Esophagus squamous epithelium (tissue), 5 donors: ENCODE measurements at regions not wholly inside any gene's neighbourhood (a gene's known extent, or its start where the extent isn't known, plus 50 kb on each side); places are given as distances from the start of the nearest gene placed in this dataset.
"Not testable (repeated sequence)": the region's sequence is repeated elsewhere in the genome, so short reads cannot be mapped to it uniquely, and the experiment has no call there.

Experiments used
- DNase-seq: peaks from one replicate; lab custom pipeline; 2025; lab: John Stamatoyannopoulos, UW
- H3K27ac ChIP-seq, 4 donors: fragments of 200-600 bp; sonication (generic); one replicate each; pipeline ENCODE4 v1.5.1; 2016 to 2019; ENCODE audit warnings: mild to moderate bottlenecking in 1 of 4
- H3K27me3 ChIP-seq, 4 donors: fragments of 200-600 bp; sonication (generic); 1 replicate in 3 of 4; 2 replicates in 1 of 4; pipeline versions ENCODE4 v1.5.1 to v1.6.0; 2017 to 2021; ENCODE audit warnings: antibody characterized with exemption in 1 of 4
- H3K36me3 ChIP-seq, 3 donors: fragments of 200-600 bp; sonication (generic); one replicate each; pipeline ENCODE4 v1.5.1; 2016 to 2019
- H3K4me1 ChIP-seq, 3 donors: fragments of 200-600 bp; sonication (generic); one replicate each; pipeline ENCODE4 v1.5.1; 2017 to 2019
- H3K4me3 ChIP-seq, 4 donors: fragments of 200-600 bp; sonication (generic); 1 replicate in 3 of 4; 2 replicates in 1 of 4; pipeline ENCODE4 v1.5.1; 2016 to 2019; ENCODE audit warnings: mild to moderate bottlenecking in 2 of 4, moderate library complexity in 1 of 4
- H3K9me3 ChIP-seq, 3 donors: fragments of 200-600 bp; sonication (generic); one replicate each; pipeline ENCODE4 v1.5.1; 2016 to 2019
- POLR2A ChIP-seq, 4 donors: fragments of 450-650 bp; IDR thresholded peaks; one replicate each; pipeline ENCODE4 v1.6.1; 2017; ENCODE audit warnings: antibody characterized with exemption in 4 of 4, mild to moderate bottlenecking in 4 of 4, moderate library complexity in 3 of 4
- WGBS, 2 donors: methylation state at CpG; one replicate each; pipeline ENCODE4 v1.1.5; 2018; 5-methylcytosine and 5-hydroxymethylcytosine counted together
- intact Hi-C: fragments of 100-400 bp; cut with DNase I; formaldehyde crosslinking; loops from one replicate; pipeline ENCODE4 v1.15.0; 2022
- donor health status: DM: yes; HTN: yes; CAD: no.

GRCh38 chr17:30731210-30732132 is 93.0 kb downstream of the CRLF3 start:
- H3K27me3 ChIP-seq, H3K9me3 ChIP-seq, DNase-seq, intact Hi-C loops: not testable (repeated sequence)
- H3K4me3 ChIP-seq, result peak overlapping the region; percentile 56 to 86 (median 81)
- H3K27ac ChIP-seq, result peak overlapping the region; percentile 84 to 95 (median 93)
- WGBS, 2 donors, result 0 to 2% methylated on average over 4 to 22 of the region's 87 CpGs
- H3K4me1 ChIP-seq, result peaks cover 8 to 37% (median 9%) of the 10 kb centered on the region in 3 donors
- TF ChIP-seq POLR2A (IDR thresholded peaks at IDR 0.05), result peak in 3 of 4 donors; percentile 36 to 90 (median 65)
- peaks cover 0 to 10% (median 0%) of the 10 kb centered on the region in 3 donors for H3K36me3 ChIP-seq

- intact Hi-C loops, H3K36me3 ChIP-seq, H3K27me3 ChIP-seq, H3K9me3 ChIP-seq, DNase-seq: not testable (repeated sequence)
- Histone ChIP-seq H3K27ac (peak overlapping the region in 3 of 4 donors; percentile 79 to 94 (median 84)), H3K4me3 (peak overlapping the region; percentile 56 to 86 (median 81)), H3K4me1 (peaks cover 8 to 37% (median 9%) of the 10 kb centered on the region in 3 donors)
- 33 to 36% methylated on average over 8 to 17 of the region's 17 CpGs for WGBS, 2 donors
Measured at GRCh38 chr17:30730837-30731209, 93.7 kb downstream of the CRLF3 start.

- DNase-seq, H3K27me3 ChIP-seq, H3K9me3 ChIP-seq, H3K36me3 ChIP-seq, H3K4me3 ChIP-seq, intact Hi-C loops: not testable (repeated sequence)
- Histone ChIP-seq H3K27ac (peak overlapping the region in 3 of 4 donors; percentile 79 to 94 (median 84)), H3K4me1 (peaks cover 8 to 34% (median 9%) of the 10 kb centered on the region in 3 donors)
- WGBS, 2 donors, result 94 to 96% methylated on average over 7 to 8 of the region's 8 CpGs
Measured at GRCh38 chr17:30730171-30730836, 94.2 kb downstream of the CRLF3 start.

GRCh38 chr17:30729471-30730170 is 94.9 kb downstream of the CRLF3 start:
- H3K9me3 ChIP-seq, intact Hi-C loops, H3K27me3 ChIP-seq, DNase-seq, H3K36me3 ChIP-seq, H3K4me3 ChIP-seq, H3K27ac ChIP-seq: not testable (repeated sequence)
- WGBS, 2 donors, result 91 to 94% methylated on average over 13 to 14 of the region's 14 CpGs
- peaks cover 8 to 27% (median 9%) of the 10 kb centered on the region in 3 donors for H3K4me1 ChIP-seq

GRCh38 chr17:30727517-30727916 is 97.0 kb downstream of the CRLF3 start:
- H3K27me3 ChIP-seq, DNase-seq, H3K36me3 ChIP-seq, H3K9me3 ChIP-seq, H3K4me1 ChIP-seq, H3K27ac ChIP-seq, intact Hi-C loops, H3K4me3 ChIP-seq: not testable (repeated sequence)
- WGBS, 2 donors, result 77 to 93% methylated on average over 7 of the region's 8 CpGs

GRCh38 chr17:30726734-30727133 is 97.8 kb downstream of the CRLF3 start:
- H3K27me3 ChIP-seq, H3K36me3 ChIP-seq, H3K27ac ChIP-seq, DNase-seq, intact Hi-C loops, H3K4me1 ChIP-seq, H3K4me3 ChIP-seq, H3K9me3 ChIP-seq: not testable (repeated sequence)
- 79 to 93% methylated on average over 12 of the region's 12 CpGs for WGBS, 2 donors

GRCh38 chr17:30726310-30726709 is 98.2 kb downstream of the CRLF3 start:
- H3K27me3 ChIP-seq, intact Hi-C loops, H3K9me3 ChIP-seq, H3K36me3 ChIP-seq, H3K4me3 ChIP-seq, H3K4me1 ChIP-seq, H3K27ac ChIP-seq, DNase-seq: not testable (repeated sequence)
- WGBS, 2 donors, result 95 to 96% methylated on average over 9 of the region's 9 CpGs

GRCh38 chr17:30724034-30724650 is 100.3 kb downstream of the CRLF3 start:
- intact Hi-C loops, H3K4me3 ChIP-seq, H3K4me1 ChIP-seq, DNase-seq, H3K27me3 ChIP-seq, H3K9me3 ChIP-seq, H3K27ac ChIP-seq, H3K36me3 ChIP-seq: not testable (repeated sequence)
- WGBS, 2 donors, result 87 to 96% methylated on average over 9 to 10 of the region's 11 CpGs

GRCh38 chr17:30722114-30722780 is 102.2 kb downstream of the CRLF3 start:
- H3K27ac ChIP-seq, intact Hi-C loops, DNase-seq, H3K9me3 ChIP-seq, H3K4me1 ChIP-seq, H3K4me3 ChIP-seq, H3K36me3 ChIP-seq, H3K27me3 ChIP-seq: not testable (repeated sequence)
- 86 to 88% methylated on average over 6 to 8 of the region's 12 CpGs for WGBS, 2 donors

GRCh38 chr17:30720971-30721370 is 103.5 kb downstream of the CRLF3 start:
- intact Hi-C loops, H3K27ac ChIP-seq, H3K36me3 ChIP-seq, H3K9me3 ChIP-seq, H3K4me3 ChIP-seq, DNase-seq, H3K4me1 ChIP-seq, H3K27me3 ChIP-seq: not testable (repeated sequence)
- WGBS, 2 donors, result 38 to 84% methylated on average over 1 to 5 of the region's 5 CpGs
